HG02763 (cell line): ENCODE measurements at regions not wholly inside any gene's neighbourhood (a gene's known extent, or its start where the extent isn't known, plus 50 kb on each side); places are given as distances from the start of the nearest gene placed in this dataset.

Experiments
- ATAC-seq: cut with Tn5 transposase; IDR thresholded peaks from one replicate; pipeline ENCODE4 v1.9.1; 2021; ENCODE audit warnings: mild to moderate bottlenecking, moderate library complexity; ENCODE audit not compliant: unreplicated experiment

DNA sequence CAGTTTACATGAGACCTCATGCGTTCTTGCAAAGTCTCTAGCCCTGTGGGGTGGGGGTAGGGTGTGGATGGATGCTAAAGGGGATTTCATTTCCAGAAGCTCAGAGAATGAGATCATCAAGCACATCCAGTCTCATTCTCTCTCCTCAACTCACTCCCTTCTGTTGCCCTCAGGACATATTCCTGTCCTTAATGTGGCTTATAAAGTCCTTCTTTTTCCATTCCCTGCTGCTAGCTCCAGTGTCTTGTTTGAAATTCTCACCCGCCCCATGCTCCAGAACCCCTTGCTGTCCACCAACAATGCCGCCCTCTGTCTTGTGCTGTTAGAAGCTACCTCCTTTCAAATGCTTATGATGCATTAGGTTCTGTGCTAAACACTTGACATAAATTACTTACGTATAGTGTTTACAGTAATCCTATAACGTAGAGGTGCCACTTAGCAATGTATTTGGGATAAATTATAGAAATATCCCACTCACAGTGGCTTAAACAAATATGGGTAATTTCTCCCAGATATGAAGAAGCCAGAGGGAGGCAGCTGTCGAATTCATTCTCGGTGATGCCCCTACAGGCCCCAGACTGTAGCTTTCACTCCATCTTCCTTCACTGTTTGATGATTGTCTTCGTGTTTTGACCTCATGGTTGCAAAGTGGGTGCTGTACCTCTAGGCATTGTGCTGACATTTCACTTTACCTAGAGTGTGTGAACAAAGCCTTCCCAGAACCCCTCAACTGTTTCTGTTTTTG, 273.1 kb upstream of the TBL1XR1 start:
- no peak for ATAC-seq

DNA sequence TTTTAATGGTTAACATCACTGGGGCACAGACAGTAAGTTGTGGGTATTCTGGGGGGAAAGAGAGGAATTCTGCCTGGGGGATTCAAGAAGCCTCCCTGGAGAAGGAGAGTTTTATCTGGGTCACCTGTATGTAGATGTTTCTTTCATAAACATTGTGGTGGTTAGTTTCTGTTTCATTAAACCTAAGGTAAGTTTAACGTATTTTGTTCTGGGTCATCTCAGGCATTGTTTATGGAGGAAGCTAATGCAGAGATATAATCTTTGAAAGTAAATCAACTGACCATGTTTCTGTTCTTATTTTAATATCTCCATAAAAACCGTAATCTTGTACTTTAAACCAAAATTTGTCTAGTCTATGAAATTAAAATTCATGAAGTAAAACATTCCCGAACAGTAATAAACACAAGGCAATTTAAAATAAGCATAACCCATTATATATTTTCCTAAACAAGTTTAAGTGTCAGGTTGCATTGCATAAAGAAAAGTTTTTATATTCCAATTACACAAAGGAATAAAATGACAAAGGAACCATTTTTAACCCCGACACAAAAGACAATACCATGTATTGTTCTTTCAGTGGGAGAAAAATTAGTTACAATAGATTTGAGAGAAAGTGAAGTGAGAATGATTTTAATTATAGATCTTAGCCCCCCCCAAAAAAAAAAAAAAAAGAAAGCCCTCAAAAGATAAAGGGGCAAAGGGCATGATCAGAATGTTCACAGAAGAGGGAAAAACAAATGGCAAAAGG, 274.6 kb upstream of the TBL1XR1 start:
- no peak for ATAC-seq

DNA sequence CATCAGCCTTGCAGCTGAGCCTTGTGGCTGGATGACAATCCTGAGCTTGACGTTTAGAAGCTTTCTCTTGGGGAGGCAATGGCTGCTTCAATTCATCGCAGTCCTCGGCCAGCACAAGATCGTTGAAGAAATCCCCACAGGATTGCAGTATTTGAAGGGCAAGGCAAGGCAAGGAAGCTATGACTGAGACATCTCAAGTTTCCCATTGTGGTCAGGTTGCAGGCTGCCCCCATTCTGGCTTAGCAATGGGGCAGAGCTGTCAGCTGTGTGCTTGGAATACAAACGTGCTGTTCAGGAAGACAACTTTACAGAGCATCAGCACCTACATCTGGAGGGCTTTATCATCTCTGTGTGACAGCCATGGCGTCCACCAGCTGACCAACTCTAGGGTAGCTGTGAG, 275.9 kb upstream of the TBL1XR1 start:
- no peak for ATAC-seq

DNA sequence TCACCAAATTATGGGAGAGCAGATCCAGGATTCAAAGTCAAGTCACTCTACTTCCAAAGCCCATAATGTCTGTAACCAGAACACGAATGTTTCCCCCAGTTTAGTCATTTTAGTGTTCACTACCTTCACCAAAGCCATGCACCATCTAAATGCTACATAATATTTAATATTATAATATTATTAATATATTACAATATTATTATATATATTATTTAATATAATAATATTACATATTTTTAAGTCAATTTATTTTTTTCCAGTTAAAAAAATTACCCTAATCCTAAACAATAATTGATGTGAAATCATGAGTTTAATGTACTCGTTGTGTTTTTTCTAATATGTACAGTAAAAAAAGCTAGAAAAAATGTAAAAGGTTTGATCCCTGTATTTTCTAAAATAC, 276.6 kb upstream of the TBL1XR1 start:
- no peak for ATAC-seq

DNA sequence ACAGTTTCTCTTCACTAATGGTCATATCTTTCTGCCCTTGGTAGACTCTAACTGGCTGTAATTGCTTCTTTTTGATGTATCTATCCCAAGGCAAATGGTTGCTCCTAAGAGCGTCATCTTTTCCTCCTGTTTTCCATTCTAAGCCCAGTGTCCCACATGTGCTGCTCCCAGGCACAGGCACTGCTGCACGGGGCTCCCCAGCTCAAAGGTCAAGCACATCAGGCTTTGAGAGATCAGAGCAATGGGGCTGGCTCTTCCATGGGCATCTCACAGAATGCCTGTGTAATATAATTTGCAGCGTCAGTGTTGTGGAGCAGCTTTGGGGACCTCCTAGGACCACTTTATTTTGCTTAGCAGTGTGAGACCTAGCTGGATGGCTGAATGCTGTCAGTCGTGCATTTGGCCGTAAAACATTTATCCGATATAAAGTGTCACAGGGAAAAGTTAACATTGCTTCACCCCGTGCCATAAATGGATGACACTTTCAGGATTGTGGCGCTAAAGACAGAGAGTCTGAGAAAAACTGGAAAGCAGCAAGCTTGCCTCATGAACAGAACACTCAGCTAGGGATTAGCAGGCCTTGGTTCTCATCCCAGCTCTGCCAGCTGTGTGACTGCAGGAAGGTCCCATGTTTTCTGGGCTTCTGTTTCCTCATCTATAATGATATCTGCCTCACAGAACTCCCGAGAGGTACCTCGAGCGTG, 277.5 kb upstream of the TBL1XR1 start:
- no peak for ATAC-seq

DNA sequence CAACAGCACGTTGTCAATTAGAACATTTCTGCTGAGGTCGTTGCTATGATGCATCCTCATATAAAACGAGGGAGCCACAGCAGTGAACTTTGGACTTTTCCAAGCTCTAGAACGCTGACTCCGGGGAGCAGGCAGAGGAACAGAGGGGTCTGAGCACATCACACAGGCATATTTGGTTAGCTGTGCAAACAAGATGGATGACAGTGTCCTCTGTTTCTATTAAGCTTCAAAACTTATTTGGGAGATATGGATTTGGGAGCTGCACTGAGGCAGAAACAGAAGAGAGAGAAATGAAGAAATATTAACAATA, 278.0 kb upstream of the TBL1XR1 start:
- no peak for ATAC-seq

DNA sequence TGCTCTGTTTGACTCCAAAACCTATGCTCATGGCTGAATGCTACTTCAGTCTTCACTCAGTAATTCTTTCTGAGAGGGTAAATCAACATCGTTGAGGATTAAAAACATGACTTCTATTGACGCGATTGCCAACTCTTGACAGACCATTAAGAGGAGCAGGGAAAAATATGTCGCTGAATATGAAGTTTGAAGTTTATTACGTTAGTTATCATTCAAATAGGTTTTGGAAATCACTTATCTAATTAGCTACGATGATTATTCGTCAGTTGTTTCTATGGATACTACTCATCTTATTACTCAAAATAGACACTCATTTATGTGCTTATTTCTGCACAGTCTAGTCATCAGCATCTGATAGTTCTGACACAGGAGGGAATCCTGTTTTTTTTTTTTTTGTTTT, 279.2 kb upstream of the TBL1XR1 start:
- ATAC-seq = no peak

DNA sequence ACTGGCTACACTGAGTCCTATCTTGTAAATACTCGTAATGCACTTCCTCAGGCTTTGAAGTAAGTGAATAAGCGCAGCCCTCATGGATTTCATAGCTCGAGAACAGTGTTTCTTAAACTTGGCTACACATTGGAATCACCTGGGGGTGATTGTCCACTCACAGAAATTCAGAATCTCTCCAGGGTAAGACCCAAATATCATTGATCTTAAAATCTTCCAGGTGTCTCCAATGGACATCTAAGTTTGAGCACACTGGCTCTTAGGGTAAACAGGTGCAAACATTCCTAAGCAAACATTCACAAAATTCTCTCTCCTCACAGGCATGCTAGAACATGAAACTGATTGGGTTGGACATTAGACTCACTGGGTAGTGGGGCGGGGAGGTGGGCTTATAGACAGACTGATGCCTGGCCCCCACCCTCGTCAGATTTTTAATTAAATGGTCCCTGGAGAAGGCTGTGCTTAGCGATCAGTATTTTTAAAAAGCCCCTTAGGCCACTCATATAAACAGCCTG, 279.7 kb upstream of the TBL1XR1 start:
- ATAC-seq = no peak

DNA sequence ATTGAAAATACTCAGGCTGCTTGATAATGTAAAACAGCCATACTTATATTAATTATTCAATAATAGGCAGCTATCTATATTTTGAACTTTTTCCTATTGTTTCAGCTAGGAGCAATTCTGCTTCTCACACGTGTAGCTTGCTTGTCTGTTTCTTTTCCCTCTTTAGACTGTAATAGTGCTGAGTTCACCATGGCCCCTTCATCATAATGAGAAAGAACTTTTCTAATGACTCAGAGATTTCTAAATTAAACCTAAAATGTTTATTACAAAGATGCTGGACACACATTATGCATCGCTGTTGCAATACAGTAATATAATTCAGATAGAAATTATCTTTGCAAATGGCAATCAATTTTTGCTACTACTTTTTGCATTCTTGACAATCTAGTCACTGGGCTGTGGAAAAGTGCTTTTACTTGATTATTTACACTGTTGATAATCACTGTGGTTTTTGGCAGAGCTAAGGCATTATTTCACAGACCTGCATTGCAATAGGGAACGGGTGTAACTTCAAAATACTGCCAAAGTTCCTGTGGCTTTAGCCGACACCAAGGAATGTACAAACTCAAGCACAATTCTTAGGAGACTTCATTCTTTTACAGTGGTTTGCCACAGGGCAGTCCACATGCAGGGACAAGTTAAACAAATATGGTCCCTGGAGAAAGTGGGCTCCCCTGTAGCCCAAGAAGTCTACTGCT, 281.0 kb upstream of the TBL1XR1 start:
- no peak for ATAC-seq

DNA sequence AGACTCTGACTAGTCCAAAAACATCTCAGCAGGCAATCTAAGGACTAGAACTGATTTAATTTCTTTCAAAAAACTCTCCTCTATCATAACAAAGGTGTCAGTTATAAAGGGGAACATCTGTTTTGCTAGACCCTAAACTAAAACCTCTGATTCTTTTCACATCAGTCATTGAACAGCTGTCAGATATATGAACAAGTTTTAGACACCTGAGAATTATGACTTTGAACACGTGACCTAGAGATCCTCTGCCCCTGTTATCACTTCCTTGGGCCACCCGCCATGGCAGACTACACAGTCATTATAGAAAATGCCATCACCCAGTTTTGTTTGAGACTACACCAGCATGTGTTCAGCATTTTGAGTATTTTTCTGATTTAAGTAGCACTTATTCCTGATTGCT, 282.3 kb upstream of the TBL1XR1 start:
- ATAC-seq = no peak

DNA sequence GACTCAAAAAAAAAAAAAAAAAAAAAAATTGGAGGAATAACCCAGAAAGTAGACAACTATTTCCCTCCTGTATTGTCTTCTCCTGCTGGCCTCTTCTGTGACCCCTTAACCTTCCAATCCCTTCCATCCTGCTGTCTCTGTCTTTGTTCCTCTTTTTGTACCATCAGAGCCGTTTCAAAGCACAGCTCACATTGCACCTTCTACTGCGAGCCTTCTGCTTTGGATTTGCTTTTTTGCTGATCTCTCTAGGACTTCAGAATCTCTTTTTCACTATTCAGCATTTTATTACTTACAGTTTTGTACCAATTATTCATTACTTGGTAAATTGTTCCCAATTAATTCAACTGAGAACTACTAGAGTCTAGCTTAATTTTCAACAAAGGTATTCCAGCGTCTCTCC, 284.0 kb upstream of the TBL1XR1 start:
- no peak for ATAC-seq

DNA sequence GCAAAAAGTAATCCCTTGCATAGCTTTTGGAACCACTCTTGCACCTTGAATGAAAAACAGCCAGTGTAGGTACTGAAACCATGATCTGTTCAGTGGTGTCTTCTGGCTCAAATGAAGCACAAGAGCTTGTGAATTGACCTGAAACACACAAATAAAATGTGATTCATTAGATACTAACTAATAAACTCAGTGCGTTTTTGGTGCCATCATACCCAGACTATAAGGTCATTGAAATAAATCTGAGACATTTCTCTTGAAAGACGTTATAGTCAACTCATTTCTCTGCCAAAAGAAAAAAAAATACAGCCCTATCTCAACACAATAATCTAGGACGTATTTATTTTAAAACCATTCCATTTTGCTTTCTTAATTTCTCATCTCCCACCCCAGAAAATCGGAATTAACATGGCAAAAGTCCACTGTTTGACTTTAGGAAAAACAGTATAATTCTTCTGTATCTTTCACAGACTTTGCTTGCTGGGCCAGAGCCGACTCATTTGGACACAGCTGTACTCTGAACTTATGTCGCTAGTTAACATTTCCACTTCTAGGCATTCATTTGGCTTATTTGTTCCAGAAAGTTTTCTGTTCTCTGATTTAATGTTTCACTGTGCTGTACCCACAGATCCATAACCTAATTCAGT, 284.9 kb upstream of the TBL1XR1 start:
- no peak for ATAC-seq

DNA sequence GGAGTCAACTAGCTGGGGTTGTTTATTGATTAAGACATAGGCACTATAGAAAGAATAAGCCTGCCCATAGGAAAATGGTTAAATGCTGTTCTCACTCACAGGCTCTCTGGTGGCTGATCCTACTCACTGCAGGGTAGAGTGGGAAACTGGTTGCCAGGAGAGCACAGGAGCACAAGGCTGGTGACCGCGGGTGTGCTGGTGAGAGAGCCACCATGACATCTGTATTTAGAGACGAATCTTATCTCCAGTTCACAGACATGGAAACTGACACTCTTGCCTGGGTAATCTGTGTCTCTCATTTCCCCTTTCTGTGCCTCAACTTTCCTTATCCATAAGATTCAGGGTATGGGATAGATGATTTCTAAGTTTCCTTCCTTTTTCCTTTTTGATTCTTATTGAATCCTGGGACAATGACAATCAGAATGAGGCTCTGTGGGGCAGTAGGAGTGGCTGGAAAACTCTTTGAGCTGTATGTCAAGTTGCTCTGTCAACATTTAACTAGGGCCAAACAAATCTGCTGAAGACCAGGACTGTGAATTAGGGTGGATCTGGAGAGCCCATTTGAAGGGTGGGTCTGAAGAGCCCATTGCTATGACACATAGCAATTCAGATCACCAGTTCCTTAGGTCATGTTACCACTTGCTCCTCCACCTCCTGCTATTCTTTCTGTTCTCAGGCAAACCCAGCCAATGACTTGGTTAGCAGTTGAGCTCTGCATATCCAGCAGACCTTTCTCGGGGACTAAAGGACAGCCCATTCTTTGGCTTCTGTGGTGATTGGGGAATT, 286.1 kb upstream of the TBL1XR1 start:
- no peak for ATAC-seq

DNA sequence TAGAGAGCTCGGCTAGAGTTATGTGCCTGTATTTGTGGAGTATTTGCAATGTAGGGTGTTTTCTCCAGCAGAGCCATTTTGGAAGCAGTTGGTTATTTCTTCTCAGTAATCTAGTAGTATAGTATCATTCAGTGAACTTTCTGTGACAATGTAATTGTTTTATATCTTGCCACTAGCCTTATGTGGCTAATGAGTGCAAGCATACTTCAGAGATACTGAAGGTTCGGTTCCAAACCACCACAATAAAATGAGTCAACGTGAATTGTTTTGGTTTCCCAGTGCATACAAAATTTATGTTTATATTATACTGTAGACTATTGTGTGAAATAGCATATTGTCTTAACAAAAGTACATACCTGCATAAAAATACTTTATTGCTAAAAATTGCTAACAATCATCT, 286.9 kb upstream of the TBL1XR1 start:
- ATAC-seq = no peak

DNA sequence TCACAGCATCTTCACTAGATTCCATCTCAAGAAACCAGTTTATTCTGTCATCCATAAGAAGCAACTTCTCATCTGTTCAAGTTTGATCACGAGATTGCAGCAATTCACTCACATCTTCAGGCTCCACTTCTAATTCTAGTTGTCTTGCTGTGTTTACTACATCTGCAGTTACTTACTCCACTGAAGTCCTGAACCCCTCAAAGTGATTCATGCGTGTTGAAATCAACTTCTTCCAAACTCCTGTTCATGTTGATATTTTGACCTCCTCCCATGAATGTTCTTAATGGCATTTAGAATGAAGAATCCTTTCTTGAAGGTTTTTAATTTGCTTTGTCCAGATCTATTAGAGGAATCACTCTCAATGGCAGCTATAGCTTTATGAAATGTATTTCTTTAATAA, 287.6 kb upstream of the TBL1XR1 start:
- no peak for ATAC-seq

DNA sequence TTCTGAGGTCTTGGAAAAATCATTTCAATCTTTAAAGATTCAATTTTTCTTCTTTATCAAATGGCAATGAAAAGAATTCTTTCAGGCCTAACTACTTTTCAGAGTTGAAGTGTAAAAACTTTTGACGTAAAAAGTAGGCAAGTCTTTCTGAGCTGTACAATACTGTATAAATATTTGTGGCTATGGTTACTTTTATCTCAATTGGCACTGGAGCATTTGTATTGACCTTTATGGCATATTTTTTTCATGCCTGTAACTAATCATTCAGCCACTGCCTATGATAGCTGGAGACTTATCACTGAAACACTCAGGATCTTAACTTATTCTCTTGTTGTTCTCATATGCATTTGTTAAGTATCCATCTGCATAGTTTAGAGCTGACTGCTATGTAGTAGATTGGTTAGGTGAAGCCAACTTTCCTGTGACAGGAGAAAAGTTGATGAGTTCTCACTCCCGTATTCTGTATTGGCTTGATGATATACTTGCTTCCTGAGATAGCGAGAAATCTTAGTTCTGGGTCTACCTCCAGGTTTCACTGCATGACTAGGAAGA, 290.4 kb upstream of the TBL1XR1 start:
- ATAC-seq = no peak

DNA sequence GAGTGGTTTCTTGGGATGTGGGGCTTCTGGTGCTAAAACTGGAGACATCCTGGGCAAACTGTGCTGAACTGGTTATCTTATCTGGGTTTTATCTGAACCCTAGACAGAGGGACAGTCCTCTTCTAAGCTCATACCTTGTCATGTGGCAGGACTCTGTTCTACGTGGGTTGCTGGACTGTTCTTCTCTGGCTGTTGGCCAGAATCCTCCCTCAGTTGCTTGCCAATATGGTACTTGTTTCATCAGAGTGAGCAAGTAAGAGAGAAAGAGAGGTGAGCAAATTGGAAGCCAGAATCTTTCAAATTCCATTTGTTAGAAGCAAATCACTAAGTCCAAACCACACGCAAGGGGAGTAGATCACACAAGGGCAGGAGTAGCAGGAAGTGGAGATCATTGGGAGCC, 291.5 kb upstream of the TBL1XR1 start:
- no peak for ATAC-seq

DNA sequence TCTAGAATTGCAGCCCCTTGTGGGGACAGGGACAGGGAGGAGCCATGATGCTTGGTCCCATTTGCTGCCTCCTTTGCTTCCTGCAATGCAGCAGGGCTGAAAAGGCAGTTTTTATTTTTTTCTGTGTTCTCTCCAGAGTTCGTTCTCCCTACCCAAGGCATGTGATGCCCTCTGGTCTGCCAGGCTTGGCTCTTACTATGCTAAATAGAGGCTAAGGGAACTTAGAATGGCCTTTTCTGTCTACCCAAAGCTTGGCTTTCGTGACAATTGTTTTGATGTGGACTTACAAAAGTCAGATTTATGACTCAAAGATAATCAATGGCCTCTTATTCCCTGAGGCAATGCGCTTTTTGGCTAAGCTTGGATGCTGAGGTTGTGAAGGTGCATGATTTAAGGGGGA, 293.3 kb upstream of the TBL1XR1 start:
- no peak for ATAC-seq

DNA sequence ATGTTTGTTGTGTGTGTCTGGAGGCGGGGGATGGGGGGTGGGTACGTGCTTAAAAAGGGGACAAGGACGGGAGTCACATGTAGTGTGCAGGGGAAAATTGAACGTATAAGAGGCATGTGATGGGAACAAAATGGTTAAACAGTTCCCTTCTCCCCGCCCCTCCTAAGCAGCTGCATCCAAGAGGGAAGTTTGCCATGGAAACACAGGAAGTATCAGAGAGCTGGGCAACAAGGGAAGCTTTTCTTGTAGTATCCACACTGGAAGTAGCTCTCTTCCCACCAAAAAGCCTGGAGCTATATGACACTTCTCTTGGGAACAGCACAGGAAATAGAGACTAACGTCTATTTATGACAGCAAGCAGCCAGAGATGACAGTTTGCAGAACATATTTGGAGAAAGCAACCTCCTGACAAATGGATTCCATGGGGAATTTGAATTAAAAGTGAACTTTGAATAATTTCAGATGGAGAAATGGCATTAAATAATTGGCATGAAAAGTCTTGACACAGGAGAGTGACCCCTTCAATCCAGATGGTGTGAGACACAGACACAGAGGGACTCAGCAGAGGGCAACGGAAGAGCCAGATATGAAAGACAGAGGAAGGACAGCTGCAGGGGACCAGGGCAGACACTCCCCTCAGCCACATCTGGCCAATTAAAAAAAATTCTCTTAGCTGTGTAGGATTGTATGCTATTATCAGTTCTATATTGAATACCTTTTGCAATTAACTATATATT, 294.2 kb upstream of the TBL1XR1 start:
- no peak for ATAC-seq
